Neuronal stem cell (in vitro differentiated cells): ENCODE measurements at regions not wholly inside any gene's neighbourhood (a gene's known extent, or its start where the extent isn't known, plus 50 kb on each side); places are given as distances from the start of the nearest gene placed in this dataset.
"Not testable (repeated sequence)": the region's sequence is repeated elsewhere in the genome, so short reads cannot be mapped to it uniquely, and the experiment has no call there.

Source experiments
- DNase-seq: peaks from one replicate; pipeline ENCODE4 v3.0.0-alpha.2; 2013; ENCODE audit warnings: low spot score
- H2AFZ ChIP-seq: one replicate; pipeline ENCODE4 v1.6.1; 2013; ENCODE audit warnings: mild to moderate bottlenecking, low read length, inconsistent platforms
- H2AK5ac ChIP-seq: 2 replicates; pipeline ENCODE4 v1.6.1; 2013; ENCODE audit warnings: low read depth, mild to moderate bottlenecking, inconsistent platforms, low read length, moderate library complexity, mixed read lengths
- H2BK120ac ChIP-seq: 2 replicates; pipeline ENCODE4 v1.6.1; 2013; ENCODE audit warnings: low read depth, mild to moderate bottlenecking, inconsistent platforms, low read length, moderate library complexity, mixed read lengths
- H2BK12ac ChIP-seq: one replicate; pipeline ENCODE4 v1.6.1; 2013; ENCODE audit warnings: low read length, inconsistent platforms
- H2BK15ac ChIP-seq: 2 replicates; pipeline ENCODE4 v1.6.1; 2013; ENCODE audit warnings: mild to moderate bottlenecking, low read length, inconsistent platforms, mixed read lengths
- H2BK5ac ChIP-seq: one replicate; pipeline ENCODE4 v1.6.1; 2013; ENCODE audit warnings: inconsistent platforms, mild to moderate bottlenecking, low read length, moderate library complexity
- H3K14ac ChIP-seq: one replicate; pipeline ENCODE4 v1.6.1; 2013; ENCODE audit warnings: low read length, inconsistent platforms
- H3K18ac ChIP-seq: 2 replicates; pipeline ENCODE4 v1.6.1; 2013; ENCODE audit warnings: low read length, inconsistent platforms
- H3K23ac ChIP-seq: 2 replicates; pipeline ENCODE4 v1.6.1; 2013; ENCODE audit warnings: low read depth, mild to moderate bottlenecking, mixed read lengths, low read length, inconsistent platforms; ENCODE audit not compliant: poor library complexity
- H3K27ac ChIP-seq: replicated peaks from 3 replicates; pipeline ENCODE4 v1.5.1; 2013; ENCODE audit warnings: low read length, inconsistent platforms
- H3K27me3 ChIP-seq, 3 experiments: 2 replicates each; pipeline ENCODE4 v1.6.1; 2013; ENCODE audit warnings: low read length in 3 of 3, mild to moderate bottlenecking in 2 of 3, inconsistent platforms in 1 of 3, low read depth in 1 of 3, mixed read lengths in 1 of 3, moderate library complexity in 1 of 3; ENCODE audit not compliant: control insufficient read depth in 3 of 3, insufficient read depth in 3 of 3
- H3K36me3 ChIP-seq, 2 donors: replicated peaks in 1 of 2; 2 replicates each; pipeline ENCODE4 v1.6.1; 2013; ENCODE audit warnings: low read length in 2 of 2; ENCODE audit not compliant: control insufficient read depth in 2 of 2, insufficient read depth in 2 of 2
- H3K4ac ChIP-seq: 2 replicates; pipeline ENCODE4 v1.6.1; 2013; ENCODE audit warnings: inconsistent platforms, mild to moderate bottlenecking, low read length, moderate library complexity
- H3K4me1 ChIP-seq, 2 donors: 1 replicate in 1 of 2; 2 replicates in 1 of 2; pipeline ENCODE4 v1.6.1; 2013; ENCODE audit warnings: low read length in 2 of 2, low read depth in 1 of 2; ENCODE audit not compliant: control insufficient read depth in 2 of 2, insufficient read depth in 1 of 2
- H3K4me2 ChIP-seq: one replicate; pipeline ENCODE4 v1.6.1; 2013; ENCODE audit warnings: mild to moderate bottlenecking, low read length, inconsistent platforms; ENCODE audit not compliant: insufficient read depth, poor library complexity, severe bottlenecking
- H3K4me3 ChIP-seq, 2 donors: 2 replicates each; pipeline ENCODE4 v1.5.1; 2013; ENCODE audit warnings: low read length in 2 of 2, mild to moderate bottlenecking in 2 of 2, inconsistent platforms in 1 of 2, moderate library complexity in 1 of 2
- H3K79me1 ChIP-seq: one replicate; pipeline ENCODE4 v1.6.1; 2013; ENCODE audit warnings: low read depth, mild to moderate bottlenecking, inconsistent platforms, low read length, moderate library complexity
- H3K9ac ChIP-seq: one replicate; pipeline ENCODE4 v1.6.1; 2013; ENCODE audit warnings: mild to moderate bottlenecking, low read depth, low read length, inconsistent platforms; ENCODE audit not compliant: poor library complexity
- H3K9me3 ChIP-seq, 2 donors: replicated peaks in 1 of 2; 2 replicates each; pipeline versions ENCODE3 to v1.6.1; 2013; ENCODE audit warnings: low read length in 2 of 2, mild to moderate bottlenecking in 2 of 2, inconsistent platforms in 1 of 2, low read depth in 1 of 2, mixed read lengths in 1 of 2, moderate library complexity in 1 of 2; ENCODE audit not compliant: control insufficient read depth in 2 of 2, insufficient read depth in 1 of 2
- H4K8ac ChIP-seq: one replicate; pipeline ENCODE4 v1.6.1; 2013; ENCODE audit warnings: low read depth, mild to moderate bottlenecking, inconsistent platforms, low read length, moderate library complexity
- H4K91ac ChIP-seq: one replicate; pipeline ENCODE4 v1.6.1; 2013; ENCODE audit warnings: low read length, low read depth, mild to moderate bottlenecking, inconsistent platforms; ENCODE audit not compliant: poor library complexity
- WGBS, 2 donors: extraction: QIAGEN DNeasy Blood & Tissue Kit; methylation state at CpG; one replicate each; pipeline ENCODE4 v1.1.7; 2013; ENCODE audit warnings: missing lambda C conversion rate in 2 of 2, mixed read lengths in 1 of 2; ENCODE audit not compliant: insufficient read length in 2 of 2, insufficient replicate concordance in 1 of 2; ENCODE audit errors: extremely low coverage in 2 of 2; 5-methylcytosine and 5-hydroxymethylcytosine counted together

DNA sequence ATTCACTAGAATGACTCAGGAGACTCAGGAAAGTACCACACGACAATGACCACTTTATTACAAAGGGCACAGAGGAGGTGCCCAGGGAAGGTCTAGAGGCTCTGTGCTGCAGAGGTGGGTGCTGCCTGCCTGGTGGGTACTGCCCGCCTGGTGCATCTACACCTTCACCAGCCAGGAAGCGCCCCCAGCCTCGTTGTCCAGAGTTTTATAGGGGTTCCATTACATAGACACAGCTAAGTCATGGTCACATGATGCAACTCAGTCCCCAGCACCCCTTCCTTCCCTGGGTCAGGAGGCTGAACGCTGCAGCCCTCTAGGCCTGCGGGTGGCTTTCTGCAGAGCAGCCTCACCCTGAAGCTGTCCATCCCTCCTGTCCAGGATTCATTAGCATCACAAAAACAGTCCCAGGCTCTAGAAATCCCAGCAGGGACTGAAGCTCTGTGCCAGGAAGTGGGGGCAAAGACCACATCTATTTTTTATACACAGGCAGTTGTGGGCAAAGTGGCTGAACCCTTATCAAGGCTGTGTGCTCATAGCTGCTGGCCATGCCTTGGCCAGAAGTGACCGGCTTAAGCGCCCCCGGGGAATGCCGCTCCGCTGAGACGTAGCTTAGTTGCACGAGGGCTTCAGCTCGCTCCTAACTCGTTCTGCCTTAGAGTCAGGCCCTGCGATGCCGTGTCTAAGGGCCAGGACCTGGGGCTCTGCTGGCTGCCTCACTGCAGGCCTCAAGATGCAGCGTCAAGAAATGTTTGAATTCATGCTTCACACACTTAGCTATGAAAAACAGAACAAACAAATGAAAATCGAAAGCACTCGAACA, 219.0 kb downstream of the GLRX3 start:
- peak overlapping the region; percentile 66 for H3K4ac ChIP-seq
- WGBS, 2 donors = no CpG with 5 or more reads among the region's 20 CpGs
- H3K36me3 ChIP-seq = no peaks in the 10 kb centered on the region
- H3K18ac ChIP-seq = peak overlapping the region; percentile 28
- peak overlapping the region; percentile 44 for H3K9ac ChIP-seq
- DNase-seq = no peak
- H4K8ac ChIP-seq = peak overlapping the region; percentile 65
- peak overlapping the region; percentile 21 for H3K14ac ChIP-seq
- no peak overlapping the region for H2BK120ac ChIP-seq
- H4K91ac ChIP-seq = no peak overlapping the region
- H3K79me1 ChIP-seq = no peaks in the 10 kb centered on the region
- H2BK15ac ChIP-seq = no peak overlapping the region
- H2BK5ac ChIP-seq = no peak overlapping the region
- no peak overlapping the region for H2BK12ac ChIP-seq
- no peaks in the 10 kb centered on the region for H3K27me3 ChIP-seq
- H3K4me1 ChIP-seq = peaks cover 0 to 2% of the 10 kb centered on the region in 2 donors
- no peak overlapping the region for H3K23ac ChIP-seq
- H2AFZ ChIP-seq = no peak overlapping the region
- H2AK5ac ChIP-seq = no peak overlapping the region
- H3K4me3 ChIP-seq = no peak overlapping the region
- no peak overlapping the region for H3K27ac ChIP-seq
- no peaks in the 10 kb centered on the region for H3K9me3 ChIP-seq
- no peak overlapping the region for H3K4me2 ChIP-seq

GRCh38 chr10:130356429-130356828, 220.2 kb downstream of the GLRX3 start:
- not testable (repeated sequence) for H3K79me1 ChIP-seq, H2BK15ac ChIP-seq, H2AK5ac ChIP-seq, H3K4me2 ChIP-seq, H3K36me3 ChIP-seq, H4K8ac ChIP-seq, H2BK120ac ChIP-seq, H4K91ac ChIP-seq, H3K18ac ChIP-seq, H3K9me3 ChIP-seq, H3K27me3 ChIP-seq, H3K4me3 ChIP-seq, H2BK5ac ChIP-seq, H3K4ac ChIP-seq, H3K23ac ChIP-seq, H2AFZ ChIP-seq, H2BK12ac ChIP-seq, H3K14ac ChIP-seq, H3K27ac ChIP-seq, DNase-seq, H3K4me1 ChIP-seq, H3K9ac ChIP-seq
- WGBS, 2 donors = no CpG with 5 or more reads among the region's 23 CpGs

DNA sequence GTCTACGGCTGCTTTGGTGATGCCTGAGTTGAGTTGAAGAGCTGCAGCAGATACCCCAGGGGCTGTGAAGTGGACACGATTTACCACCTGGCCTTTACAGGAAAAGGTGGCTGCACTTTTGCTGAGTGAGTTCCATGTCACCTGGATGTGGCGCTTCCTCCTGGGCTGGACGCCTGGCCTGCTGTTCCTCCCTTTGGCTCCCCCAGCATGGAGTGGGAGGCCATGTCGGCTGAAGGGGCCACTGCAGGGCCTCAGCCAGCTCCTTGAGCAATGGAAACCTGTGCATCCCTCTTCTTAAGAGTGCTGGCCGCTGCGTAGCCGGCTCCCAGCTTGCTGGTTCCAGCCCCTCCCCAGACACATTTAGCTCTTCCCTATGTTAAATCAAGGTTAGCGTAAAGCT, 221.0 kb downstream of the GLRX3 start:
- Histone ChIP-seq H2BK12ac (no peak overlapping the region), H2AFZ (no peak overlapping the region), H3K23ac (no peak overlapping the region), H2AK5ac (no peak overlapping the region), H3K36me3 (no peaks in the 10 kb centered on the region), H2BK15ac (no peak overlapping the region), H3K9ac (no peak overlapping the region), H3K79me1 (no peaks in the 10 kb centered on the region), H4K8ac (no peak overlapping the region), H3K27ac (no peak overlapping the region), H3K4me2 (no peak overlapping the region), H2BK120ac (no peak overlapping the region), H3K4ac (no peak overlapping the region), H4K91ac (no peak overlapping the region), H3K14ac (no peak overlapping the region), H3K4me3 (no peak overlapping the region), H3K9me3 (no peaks in the 10 kb centered on the region), H3K18ac (peak overlapping the region; percentile 48), H3K27me3 (no peaks in the 10 kb centered on the region), H3K4me1 (peaks cover 0 to 2% of the 10 kb centered on the region in 2 donors), H2BK5ac (peak overlapping the region; percentile 82)
- no peak for DNase-seq
- no CpG with 5 or more reads among the region's 9 CpGs for WGBS, 2 donors

DNA sequence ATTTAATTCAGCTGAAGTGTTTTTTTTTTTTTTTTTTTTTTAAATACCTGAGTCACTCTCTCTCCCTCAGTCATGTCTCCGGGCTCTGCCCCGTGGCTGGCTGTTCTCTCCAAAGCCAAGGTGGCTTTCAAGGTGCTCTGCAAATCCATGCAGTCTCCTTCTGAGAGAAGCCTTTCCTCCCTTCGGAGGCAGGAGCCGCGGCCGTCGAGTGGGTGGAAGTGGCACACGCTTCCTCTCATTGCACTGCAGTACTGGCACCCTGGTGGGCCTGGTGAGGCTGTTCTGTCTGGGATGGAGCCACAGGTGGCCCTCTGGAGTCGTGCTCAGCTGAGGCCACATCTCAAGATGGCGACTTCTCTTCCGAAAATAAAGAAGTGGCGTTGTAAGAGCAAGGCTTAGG, 221.8 kb downstream of the GLRX3 start:
- no peak overlapping the region for H3K23ac ChIP-seq
- H3K4me3 ChIP-seq = no peak overlapping the region
- H4K8ac ChIP-seq = no peak overlapping the region
- H2AK5ac ChIP-seq = no peak overlapping the region
- no peak overlapping the region for H2BK120ac ChIP-seq
- no CpG with 5 or more reads among the region's 12 CpGs for WGBS, 2 donors
- peaks cover 0 to 2% of the 10 kb centered on the region in 2 donors for H3K4me1 ChIP-seq
- H3K4ac ChIP-seq = no peak overlapping the region
- H3K36me3 ChIP-seq = no peaks in the 10 kb centered on the region
- no peak overlapping the region for H3K4me2 ChIP-seq
- H2BK12ac ChIP-seq = no peak overlapping the region
- peak overlapping the region; percentile 19 for H3K18ac ChIP-seq
- peak overlapping the region; percentile 21 for H3K14ac ChIP-seq
- no peak overlapping the region for H2BK15ac ChIP-seq
- H3K27me3 ChIP-seq = no peaks in the 10 kb centered on the region
- H3K9me3 ChIP-seq = no peaks in the 10 kb centered on the region
- no peak overlapping the region for H3K27ac ChIP-seq
- no peak overlapping the region for H2BK5ac ChIP-seq
- no peak overlapping the region for H3K9ac ChIP-seq
- no peaks in the 10 kb centered on the region for H3K79me1 ChIP-seq
- no peak for DNase-seq
- no peak overlapping the region for H4K91ac ChIP-seq
- H2AFZ ChIP-seq = no peak overlapping the region
